ENCODE measurements at regions not wholly inside any gene's neighbourhood (a gene's known extent, or its start where the extent isn't known, plus 50 kb on each side); places are given as distances from the start of the nearest gene placed in this dataset.

DNA sequence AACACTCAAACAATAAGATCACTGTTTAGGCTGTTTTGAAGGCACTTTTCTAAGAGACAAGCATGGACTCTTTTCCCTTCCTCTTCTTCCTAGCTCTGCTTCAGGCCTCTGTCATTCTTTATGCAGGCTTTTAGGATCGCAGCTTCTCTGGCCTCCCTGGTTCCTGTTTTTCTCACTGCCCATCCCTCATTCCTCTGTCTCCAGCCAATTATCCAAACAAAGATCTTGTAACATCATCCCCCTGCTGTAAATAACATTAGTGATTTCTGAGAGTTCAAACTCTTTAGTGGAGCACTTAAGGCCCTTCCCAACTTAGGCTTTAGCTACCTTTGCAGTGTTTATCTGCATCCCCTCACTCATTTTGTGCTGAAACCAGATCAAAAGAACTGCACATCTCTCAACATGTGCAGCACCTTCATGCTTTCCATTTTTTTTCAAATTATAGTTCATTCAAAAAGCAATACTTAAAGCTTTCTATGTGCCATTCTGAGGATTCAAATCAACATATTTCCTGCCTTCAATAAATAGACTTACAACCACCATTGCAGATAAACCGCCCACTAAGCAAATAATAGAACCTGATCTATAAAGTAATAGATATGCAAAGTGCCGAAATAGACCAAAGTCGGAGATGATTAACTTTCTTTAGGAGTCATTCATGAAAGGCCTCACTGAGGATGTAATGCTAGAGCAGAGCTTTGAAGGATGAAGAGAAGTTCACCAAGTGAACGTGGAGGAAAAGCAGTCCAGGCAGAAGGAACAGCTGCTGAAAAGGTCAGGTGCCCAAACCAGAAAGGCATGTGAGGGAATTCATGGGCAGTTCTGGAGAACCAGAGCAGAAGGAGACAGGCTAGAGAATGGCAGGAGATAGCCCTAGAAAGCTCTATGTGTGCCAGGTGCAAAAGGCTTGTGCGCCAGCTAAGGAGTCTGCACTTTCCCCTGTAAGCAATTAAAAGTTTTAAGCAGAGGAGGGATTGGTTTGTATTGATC is 95.8 kb upstream of the ZNF366 start:
- TF ChIP-seq, protein P1, sequence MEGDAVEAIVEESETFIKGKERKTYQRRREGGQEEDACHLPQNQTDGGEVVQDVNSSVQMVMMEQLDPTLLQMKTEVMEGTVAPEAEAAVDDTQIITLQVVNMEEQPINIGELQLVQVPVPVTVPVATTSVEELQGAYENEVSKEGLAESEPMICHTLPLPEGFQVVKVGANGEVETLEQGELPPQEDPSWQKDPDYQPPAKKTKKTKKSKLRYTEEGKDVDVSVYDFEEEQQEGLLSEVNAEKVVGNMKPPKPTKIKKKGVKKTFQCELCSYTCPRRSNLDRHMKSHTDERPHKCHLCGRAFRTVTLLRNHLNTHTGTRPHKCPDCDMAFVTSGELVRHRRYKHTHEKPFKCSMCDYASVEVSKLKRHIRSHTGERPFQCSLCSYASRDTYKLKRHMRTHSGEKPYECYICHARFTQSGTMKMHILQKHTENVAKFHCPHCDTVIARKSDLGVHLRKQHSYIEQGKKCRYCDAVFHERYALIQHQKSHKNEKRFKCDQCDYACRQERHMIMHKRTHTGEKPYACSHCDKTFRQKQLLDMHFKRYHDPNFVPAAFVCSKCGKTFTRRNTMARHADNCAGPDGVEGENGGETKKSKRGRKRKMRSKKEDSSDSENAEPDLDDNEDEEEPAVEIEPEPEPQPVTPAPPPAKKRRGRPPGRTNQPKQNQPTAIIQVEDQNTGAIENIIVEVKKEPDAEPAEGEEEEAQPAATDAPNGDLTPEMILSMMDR (IDR thresholded peaks at IDR 0.05; ENCODE audit: low read length), result no peak
- TF ChIP-seq EZH2 (IDR thresholded peaks at IDR 0.05; ENCODE audit: borderline replicate concordance, low read length), result no peak

All from OCI-LY1 (cell line).